ENCODE measurements at regions not wholly inside any gene's neighbourhood (a gene's known extent, or its start where the extent isn't known, plus 50 kb on each side); places are given as distances from the start of the nearest gene placed in this dataset.
"Not testable (repeated sequence)": the region's sequence is repeated elsewhere in the genome, so short reads cannot be mapped to it uniquely, and the experiment has no call there.

- DNase-seq, result no peak
Observed at GRCh38 chr10:118952493-118953295, 76.8 kb upstream of the NANOS1 start.

- no peak for DNase-seq
Observed at GRCh38 chr10:118953598-118954393, 75.7 kb upstream of the NANOS1 start.

- DNase-seq, result no peak
Observed at GRCh38 chr10:118955531-118955930, 74.0 kb upstream of the NANOS1 start.

- no peak for DNase-seq
Observed at GRCh38 chr10:118955951-118956801, 73.3 kb upstream of the NANOS1 start.

- no peak for DNase-seq
Observed at GRCh38 chr10:118956802-118957442, 72.6 kb upstream of the NANOS1 start.

- no peak for DNase-seq
Observed at GRCh38 chr10:118957443-118957825, 72.1 kb upstream of the NANOS1 start.

GRCh38 chr10:118957966-118958365 is 71.5 kb upstream of the NANOS1 start:
- no peak for DNase-seq

GRCh38 chr10:118958559-118958958 is 71.0 kb upstream of the NANOS1 start:
- no peak for DNase-seq

GRCh38 chr10:118958984-118959925 is 70.3 kb upstream of the NANOS1 start:
- no peak for DNase-seq

- DNase-seq, result no peak
Observed at GRCh38 chr10:118960157-118961090, 69.1 kb upstream of the NANOS1 start.

GRCh38 chr10:118961436-118961835 is 68.1 kb upstream of the NANOS1 start:
- DNase-seq, result no peak

- DNase-seq, result not testable (repeated sequence)
Observed at GRCh38 chr10:118962331-118962868, 67.1 kb upstream of the NANOS1 start.

GRCh38 chr10:118963341-118963740 is 66.2 kb upstream of the NANOS1 start:
- no peak for DNase-seq

GRCh38 chr10:118963933-118964332 is 65.6 kb upstream of the NANOS1 start:
- no peak for DNase-seq

GRCh38 chr10:118964476-118964875 is 65.0 kb upstream of the NANOS1 start:
- DNase-seq, result not testable (repeated sequence)

- DNase-seq, result no peak
Observed at GRCh38 chr10:118965096-118965495, 64.4 kb upstream of the NANOS1 start.

- no peak for DNase-seq
Observed at GRCh38 chr10:118965645-118966044, 63.9 kb upstream of the NANOS1 start.

- no peak for DNase-seq
Observed at GRCh38 chr10:118966076-118966849, 63.3 kb upstream of the NANOS1 start.

- no peak for DNase-seq
Observed at GRCh38 chr10:118966850-118967125, 62.7 kb upstream of the NANOS1 start.

Measured in T-helper 9 cell (primary cell).